ENCODE measurements at regions not wholly inside any gene's neighbourhood (a gene's known extent, or its start where the extent isn't known, plus 50 kb on each side); places are given as distances from the start of the nearest gene placed in this dataset.

DNA sequence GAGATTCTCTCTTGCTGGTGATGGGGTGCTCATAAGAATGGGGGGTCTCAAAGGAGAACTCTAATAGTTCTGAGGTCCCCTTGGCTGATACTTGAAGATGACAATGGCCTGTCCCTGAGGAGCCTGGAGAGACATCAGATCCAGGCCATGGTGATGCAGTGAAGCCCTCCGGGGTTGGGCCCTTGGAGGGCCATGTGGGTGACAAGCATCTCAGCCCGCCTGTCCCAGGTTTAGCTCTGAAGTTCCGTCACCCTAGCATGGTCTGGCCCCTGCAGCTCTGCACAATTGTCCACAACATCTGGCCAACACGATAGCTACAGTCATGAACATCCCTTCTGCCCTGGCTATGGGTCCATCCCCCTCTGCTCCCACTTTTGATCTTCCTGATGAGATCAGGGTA lies 202.8 kb upstream of the HS6ST1 start:
- TF ChIP-seq, protein P1, sequence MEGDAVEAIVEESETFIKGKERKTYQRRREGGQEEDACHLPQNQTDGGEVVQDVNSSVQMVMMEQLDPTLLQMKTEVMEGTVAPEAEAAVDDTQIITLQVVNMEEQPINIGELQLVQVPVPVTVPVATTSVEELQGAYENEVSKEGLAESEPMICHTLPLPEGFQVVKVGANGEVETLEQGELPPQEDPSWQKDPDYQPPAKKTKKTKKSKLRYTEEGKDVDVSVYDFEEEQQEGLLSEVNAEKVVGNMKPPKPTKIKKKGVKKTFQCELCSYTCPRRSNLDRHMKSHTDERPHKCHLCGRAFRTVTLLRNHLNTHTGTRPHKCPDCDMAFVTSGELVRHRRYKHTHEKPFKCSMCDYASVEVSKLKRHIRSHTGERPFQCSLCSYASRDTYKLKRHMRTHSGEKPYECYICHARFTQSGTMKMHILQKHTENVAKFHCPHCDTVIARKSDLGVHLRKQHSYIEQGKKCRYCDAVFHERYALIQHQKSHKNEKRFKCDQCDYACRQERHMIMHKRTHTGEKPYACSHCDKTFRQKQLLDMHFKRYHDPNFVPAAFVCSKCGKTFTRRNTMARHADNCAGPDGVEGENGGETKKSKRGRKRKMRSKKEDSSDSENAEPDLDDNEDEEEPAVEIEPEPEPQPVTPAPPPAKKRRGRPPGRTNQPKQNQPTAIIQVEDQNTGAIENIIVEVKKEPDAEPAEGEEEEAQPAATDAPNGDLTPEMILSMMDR (optimal IDR thresholded peaks at IDR 0.05 in 1 of 3, IDR thresholded peaks at IDR 0.05 in 1 of 3, conservative IDR thresholded peaks at IDR 0.05 in 1 of 3; ENCODE audit: extremely low read depth in 1 of 3, insufficient read depth in 2 of 3, low read length in 3 of 3) = no peak
- TF ChIP-seq EZH2 (IDR thresholded peaks at IDR 0.05; ENCODE audit: low read length) = no peak
- no peak overlapping the region for H3K4me3 ChIP-seq (ENCODE audit: control insufficient read depth in 2 of 3, extremely low read depth in 1 of 3, insufficient read depth in 2 of 3, low read depth in 1 of 3, low read length in 3 of 3)
- H3K27me3 ChIP-seq (ENCODE audit: control insufficient read depth, extremely low read depth, insufficient read depth, low read length) = peaks cover 19% of the 10 kb centered on the region
- H3K9me1 ChIP-seq (ENCODE audit: control insufficient read depth, extremely low read depth, insufficient read depth, low read length) = no peaks in the 10 kb centered on the region
- H2AFZ ChIP-seq (ENCODE audit: control insufficient read depth, low read length) = no peak overlapping the region
- H3K4me2 ChIP-seq (ENCODE audit: control insufficient read depth, extremely low read depth, insufficient read depth, low read depth, low read length) = no peak overlapping the region
- H4K20me1 ChIP-seq (ENCODE audit: control insufficient read depth, extremely low read depth, insufficient read depth, low read length) = no peaks in the 10 kb centered on the region
- no peaks in the 10 kb centered on the region for H3K79me2 ChIP-seq (ENCODE audit: control insufficient read depth, insufficient read depth, low read length)
- FAIRE-seq (no peak), DNase-seq (ENCODE audit: low read depth, low spot score) (no peak)
- dilution Hi-C loops (cut with MboI; ENCODE audit: extremely low pct_ligation_motif_present, low sequenced_read_pairs) = no loop called here
- H3K36me3 ChIP-seq (ENCODE audit: control insufficient read depth in 2 of 2, extremely low read depth in 1 of 2, insufficient read depth in 2 of 2, low read length in 2 of 2) = no peaks in the 10 kb centered on the region
- no peaks in the 10 kb centered on the region for H3K4me1 ChIP-seq (ENCODE audit: control insufficient read depth, extremely low read depth, insufficient read depth, low read length)
- H3K9me3 ChIP-seq (ENCODE audit: control insufficient read depth, low read depth, low read length) = no peaks in the 10 kb centered on the region
- no peak overlapping the region for H3K9ac ChIP-seq (ENCODE audit: control insufficient read depth, extremely low read depth, insufficient read depth, low read length)
- no peak overlapping the region for H3K27ac ChIP-seq (ENCODE audit: control insufficient read depth, insufficient read depth, low read length)

DNA sequence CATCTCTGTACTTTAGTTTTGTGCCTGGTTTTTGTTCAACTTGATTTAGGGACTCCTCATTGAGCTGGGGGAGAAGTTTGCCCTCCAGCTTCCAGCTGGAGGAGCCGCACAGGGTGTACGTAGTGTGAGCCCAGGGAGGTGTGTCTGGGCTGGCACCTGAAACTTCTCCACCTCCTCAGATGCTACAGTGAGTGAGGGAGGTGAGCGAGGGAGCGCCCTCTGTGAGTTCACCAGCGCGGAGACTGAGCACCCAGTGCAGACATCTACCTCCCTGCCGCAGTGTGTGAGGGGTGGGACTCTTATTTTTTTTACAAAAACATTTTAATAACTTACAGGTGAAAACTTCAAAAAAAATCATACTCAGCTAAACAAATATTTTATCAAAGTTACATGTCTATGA lies 204.2 kb upstream of the HS6ST1 start:
- no peak for FAIRE-seq
- Histone ChIP-seq H3K36me3 (ENCODE audit: control insufficient read depth in 2 of 2, extremely low read depth in 1 of 2, insufficient read depth in 2 of 2, low read length in 2 of 2) (no peaks in the 10 kb centered on the region), H3K4me2 (ENCODE audit: control insufficient read depth, extremely low read depth, insufficient read depth, low read depth, low read length) (no peak overlapping the region), H3K9ac (ENCODE audit: control insufficient read depth, extremely low read depth, insufficient read depth, low read length) (no peak overlapping the region), H2AFZ (ENCODE audit: control insufficient read depth, low read length) (no peak overlapping the region), H3K4me3 (ENCODE audit: control insufficient read depth in 2 of 3, extremely low read depth in 1 of 3, insufficient read depth in 2 of 3, low read depth in 1 of 3, low read length in 3 of 3) (no peak overlapping the region), H3K9me3 (ENCODE audit: control insufficient read depth, low read depth, low read length) (no peaks in the 10 kb centered on the region), H3K9me1 (ENCODE audit: control insufficient read depth, extremely low read depth, insufficient read depth, low read length) (no peaks in the 10 kb centered on the region), H3K27me3 (ENCODE audit: control insufficient read depth, extremely low read depth, insufficient read depth, low read length) (peaks cover 19% of the 10 kb centered on the region), H3K4me1 (ENCODE audit: control insufficient read depth, extremely low read depth, insufficient read depth, low read length) (no peaks in the 10 kb centered on the region), H3K27ac (ENCODE audit: control insufficient read depth, insufficient read depth, low read length) (no peak overlapping the region), H3K79me2 (ENCODE audit: control insufficient read depth, insufficient read depth, low read length) (no peaks in the 10 kb centered on the region), H4K20me1 (ENCODE audit: control insufficient read depth, extremely low read depth, insufficient read depth, low read length) (no peaks in the 10 kb centered on the region)
- TF ChIP-seq, protein P1 (optimal IDR thresholded peaks at IDR 0.05 in 1 of 3, IDR thresholded peaks at IDR 0.05 in 1 of 3, conservative IDR thresholded peaks at IDR 0.05 in 1 of 3; ENCODE audit: extremely low read depth in 1 of 3, insufficient read depth in 2 of 3, low read length in 3 of 3) = peak in 1 of 3 experiments; percentile 47
- TF ChIP-seq EZH2 (IDR thresholded peaks at IDR 0.05; ENCODE audit: low read length) = no peak
- dilution Hi-C loops (cut with MboI; ENCODE audit: extremely low pct_ligation_motif_present, low sequenced_read_pairs) = no loop called here
- DNase-seq (ENCODE audit: low read depth, low spot score) = no peak
